DOHH2 (cell line): ENCODE measurements at regions not wholly inside any gene's neighbourhood (a gene's known extent, or its start where the extent isn't known, plus 50 kb on each side); places are given as distances from the start of the nearest gene placed in this dataset.

Experiments
- H3F3A ChIP-seq: fragments of 200-600 bp; sonication (generic), shearing (Covaris generic); 2 replicates; pipeline ENCODE4 v1.6.0; 2016; ENCODE audit warnings: antibody characterized with exemption, mild to moderate bottlenecking; ENCODE audit not compliant: control insufficient read depth, insufficient read depth
- H3K27ac ChIP-seq: fragments of 200-600 bp; sonication (generic); 2 replicates; pipeline ENCODE4 v1.5.1; 2014; ENCODE audit warnings: low read depth, mild to moderate bottlenecking, low read length, moderate library complexity
- H3K27me3 ChIP-seq: fragments of 200-600 bp; sonication (generic); 2 replicates; pipeline ENCODE4 v1.6.1; 2014; ENCODE audit warnings: mild to moderate bottlenecking, low read length, mixed read lengths; ENCODE audit not compliant: control insufficient read depth
- H3K36me3 ChIP-seq: fragments of 200-600 bp; sonication (generic); 2 replicates; pipeline ENCODE4 v1.6.1; 2014; ENCODE audit warnings: mild to moderate bottlenecking, low read length, moderate library complexity, mixed read lengths; ENCODE audit not compliant: control insufficient read depth
- H3K4me1 ChIP-seq: fragments of 200-600 bp; sonication (generic); 2 replicates; pipeline ENCODE4 v1.6.1; 2014; ENCODE audit warnings: mild to moderate bottlenecking, low read length, mixed read lengths; ENCODE audit not compliant: control insufficient read depth
- H3K4me2 ChIP-seq: fragments of 200-600 bp; sonication (generic); 2 replicates; pipeline ENCODE4 v1.6.0; 2014; ENCODE audit warnings: mild to moderate bottlenecking, low read length, moderate library complexity
- H3K4me3 ChIP-seq: fragments of 200-600 bp; sonication (generic); 2 replicates; pipeline ENCODE4 v1.5.1; 2014; ENCODE audit warnings: mild to moderate bottlenecking, low read length, mixed read lengths
- H3K79me2 ChIP-seq: fragments of 200-600 bp; sonication (generic); 2 replicates; pipeline ENCODE4 v1.6.1; 2014; ENCODE audit warnings: mild to moderate bottlenecking, low read length, mixed read lengths; ENCODE audit not compliant: control insufficient read depth
- H3K9me2 ChIP-seq: fragments of 200-600 bp; sonication (generic); replicated peaks from 2 replicates; pipeline ENCODE4 v1.6.1; 2014; ENCODE audit warnings: mild to moderate bottlenecking, low read length, mixed read lengths; ENCODE audit not compliant: control insufficient read depth
- H3K9me3 ChIP-seq: fragments of 200-600 bp; sonication (generic); 2 replicates; pipeline ENCODE4 v1.6.1; 2014; ENCODE audit warnings: antibody characterized with exemption, low read length, mixed read lengths; ENCODE audit not compliant: control insufficient read depth, insufficient read depth
- H4K20me1 ChIP-seq: fragments of 200-600 bp; sonication (generic); 2 replicates; pipeline ENCODE4 v1.6.0; 2014; ENCODE audit warnings: low read depth, mild to moderate bottlenecking, antibody characterized with exemption, low read length, moderate library complexity; ENCODE audit not compliant: control insufficient read depth, insufficient read depth
- CTCF ChIP-seq: fragments of 200-600 bp; sonication (generic); IDR thresholded peaks from one replicate; pipeline ENCODE4 v1.5.1; 2014; ENCODE audit warnings: antibody characterized with exemption, mild to moderate bottlenecking, low read depth, low read length; ENCODE audit not compliant: poor library complexity, severe bottlenecking
- EZH2phosphoT487 ChIP-seq: fragments of 200-600 bp; sonication (generic); IDR thresholded peaks from 2 replicates; pipeline ENCODE4 v1.6.1; 2017; ENCODE audit warnings: borderline replicate concordance, mild to moderate bottlenecking, antibody characterized with exemption, low read length, moderate library complexity, mixed read lengths

DNA sequence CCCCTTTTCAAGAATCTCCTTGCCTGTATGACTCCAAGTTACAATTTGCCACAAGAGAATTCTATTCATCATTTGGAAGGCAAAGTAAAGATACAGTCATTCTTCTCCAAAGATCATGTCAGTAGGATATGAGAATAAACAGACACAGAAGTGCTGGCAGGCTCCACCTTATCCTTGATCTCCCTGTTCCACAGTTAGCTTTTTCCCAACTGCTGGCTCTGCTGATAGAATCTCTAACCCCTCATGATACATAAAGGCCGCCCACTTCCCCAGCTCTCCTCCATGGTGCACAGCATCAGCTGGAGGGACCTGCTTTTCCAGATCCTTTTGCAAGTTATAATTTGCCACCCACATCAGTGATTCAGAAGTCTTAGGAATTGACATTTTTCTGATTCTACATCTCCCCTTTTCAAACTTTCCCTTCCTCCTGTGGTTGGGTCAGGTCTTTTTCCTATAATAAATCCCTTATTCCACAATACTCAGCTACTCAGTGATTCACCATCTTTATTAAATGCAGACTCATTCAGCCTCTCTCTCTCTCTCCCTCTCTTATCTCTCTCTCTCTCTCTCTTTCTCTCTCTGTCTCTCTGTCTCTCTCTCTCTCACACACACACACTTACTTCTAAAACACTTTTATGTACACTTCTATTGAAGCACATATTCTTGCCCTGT is 465.4 kb downstream of the GBE1 start:
- H3K4me3 ChIP-seq = no peak overlapping the region
- no peaks in the 10 kb centered on the region for H3K9me3 ChIP-seq
- H3K36me3 ChIP-seq = no peaks in the 10 kb centered on the region
- H3K27me3 ChIP-seq = no peaks in the 10 kb centered on the region
- H3K27ac ChIP-seq = no peak overlapping the region
- H3F3A ChIP-seq = no peaks in the 10 kb centered on the region
- H3K4me1 ChIP-seq = no peaks in the 10 kb centered on the region
- H3K4me2 ChIP-seq = no peak overlapping the region
- no peaks in the 10 kb centered on the region for H3K79me2 ChIP-seq
- TF ChIP-seq EZH2phosphoT487 (no peak), CTCF (no peak)
- H3K9me2 ChIP-seq = no peaks in the 10 kb centered on the region
- H4K20me1 ChIP-seq = no peaks in the 10 kb centered on the region

- Histone ChIP-seq H3K4me2 (no peak overlapping the region), H3K4me1 (no peaks in the 10 kb centered on the region), H3K27me3 (no peaks in the 10 kb centered on the region), H3K9me2 (no peaks in the 10 kb centered on the region), H3K4me3 (no peak overlapping the region), H3K79me2 (no peaks in the 10 kb centered on the region), H3F3A (no peaks in the 10 kb centered on the region), H3K9me3 (no peaks in the 10 kb centered on the region), H3K36me3 (no peaks in the 10 kb centered on the region), H4K20me1 (no peaks in the 10 kb centered on the region), H3K27ac (no peak overlapping the region)
- no peak for TF ChIP-seq EZH2phosphoT487
Observed at GRCh38 chr3:81293156-81293555, 468.3 kb downstream of the GBE1 start.

- no peaks in the 10 kb centered on the region for H3K4me1 ChIP-seq
Observed at GRCh38 chr3:81291586-81291985, 469.9 kb downstream of the GBE1 start.

More at GRCh38 chr3:81291586-81291985, 469.9 kb downstream of the GBE1 start:
- H3K79me2 ChIP-seq = no peaks in the 10 kb centered on the region
- H4K20me1 ChIP-seq = no peaks in the 10 kb centered on the region
- H3K4me2 ChIP-seq = no peak overlapping the region
- H3F3A ChIP-seq = no peaks in the 10 kb centered on the region
- H3K9me3 ChIP-seq = no peaks in the 10 kb centered on the region
- no peak overlapping the region for H3K4me3 ChIP-seq
- H3K36me3 ChIP-seq = no peaks in the 10 kb centered on the region
- TF ChIP-seq EZH2phosphoT487 (no peak), CTCF (no peak)
- no peak overlapping the region for H3K27ac ChIP-seq
- no peaks in the 10 kb centered on the region for H3K27me3 ChIP-seq
- H3K9me2 ChIP-seq = no peaks in the 10 kb centered on the region
